ENCODE measurements at regions not wholly inside any gene's neighbourhood (a gene's known extent, or its start where the extent isn't known, plus 50 kb on each side); places are given as distances from the start of the nearest gene placed in this dataset.
"Not testable (repeated sequence)": the region's sequence is repeated elsewhere in the genome, so short reads cannot be mapped to it uniquely, and the experiment has no call there.

GRCh38 chr13:58376775-58377174, 745.2 kb downstream of the PCDH17 start:
- no peak for DNase-seq (ENCODE audit: low read depth)

GRCh38 chr13:58379221-58379620, 747.7 kb downstream of the PCDH17 start:
- DNase-seq (ENCODE audit: low read depth) = no peak

- DNase-seq (ENCODE audit: low read depth) = not testable (repeated sequence)
Measured at GRCh38 chr13:58385336-58385735, 753.8 kb downstream of the PCDH17 start.

- DNase-seq (ENCODE audit: low read depth) = no peak
Measured at GRCh38 chr13:58397596-58398387, 766.2 kb downstream of the PCDH17 start.

- DNase-seq (ENCODE audit: low read depth) = no peak
Measured at GRCh38 chr13:58399263-58399662, 767.7 kb downstream of the PCDH17 start.

- no peak for DNase-seq (ENCODE audit: low read depth)
Measured at GRCh38 chr13:58406545-58406944, 775.0 kb downstream of the PCDH17 start.

GRCh38 chr13:58429917-58430316, 798.4 kb downstream of the PCDH17 start:
- no peak for DNase-seq (ENCODE audit: low read depth)

GRCh38 chr13:58434943-58435342, 803.4 kb downstream of the PCDH17 start:
- no peak for DNase-seq (ENCODE audit: low read depth)

- no peak for DNase-seq (ENCODE audit: low read depth)
Measured at GRCh38 chr13:58437427-58437826, 805.9 kb downstream of the PCDH17 start.

- no peak for DNase-seq (ENCODE audit: low read depth)
Measured at GRCh38 chr13:58446979-58447378, 815.4 kb downstream of the PCDH17 start.

- no peak for DNase-seq (ENCODE audit: low read depth)
Measured at GRCh38 chr13:58452123-58452623, 820.6 kb downstream of the PCDH17 start.

GRCh38 chr13:58455094-58455493, 823.5 kb downstream of the PCDH17 start:
- no peak for DNase-seq (ENCODE audit: low read depth)

- no peak for DNase-seq (ENCODE audit: low read depth)
Measured at GRCh38 chr13:58461217-58461616, 829.7 kb downstream of the PCDH17 start.

GRCh38 chr13:58463841-58464240, 832.3 kb downstream of the PCDH17 start:
- DNase-seq (ENCODE audit: low read depth) = no peak

- no peak for DNase-seq (ENCODE audit: low read depth)
Measured at GRCh38 chr13:58467176-58467575, 835.6 kb downstream of the PCDH17 start.

- no peak for DNase-seq (ENCODE audit: low read depth)
Measured at GRCh38 chr13:58472483-58472882, 840.9 kb downstream of the PCDH17 start.

GRCh38 chr13:58474581-58474980, 843.0 kb downstream of the PCDH17 start:
- no peak for DNase-seq (ENCODE audit: low read depth)

- no peak for DNase-seq (ENCODE audit: low read depth)
Measured at GRCh38 chr13:58476206-58476918, 844.8 kb downstream of the PCDH17 start.

GRCh38 chr13:58478858-58479257, 847.3 kb downstream of the PCDH17 start:
- no peak for DNase-seq (ENCODE audit: low read depth)

GRCh38 chr13:58480061-58480460, 848.5 kb downstream of the PCDH17 start:
- DNase-seq (ENCODE audit: low read depth) = no peak

- DNase-seq (ENCODE audit: low read depth) = no peak
Measured at GRCh38 chr13:58488251-58488650, 856.7 kb downstream of the PCDH17 start.

GRCh38 chr13:58495668-58496067, 864.1 kb downstream of the PCDH17 start:
- DNase-seq (ENCODE audit: low read depth) = no peak

GRCh38 chr13:58500938-58501337, 869.4 kb downstream of the PCDH17 start:
- DNase-seq (ENCODE audit: low read depth) = no peak

All from stimulated activated CD8-positive, alpha-beta memory T cell treated with anti-CD3 and anti-CD28 coated beads, Interleukin-12 subunit alpha, Interleukin-12 subunit beta, amount 100 ng/mL, for 1 hour (primary cell).